ENCODE measurements at regions not wholly inside any gene's neighbourhood (a gene's known extent, or its start where the extent isn't known, plus 50 kb on each side); places are given as distances from the start of the nearest gene placed in this dataset.

DNA sequence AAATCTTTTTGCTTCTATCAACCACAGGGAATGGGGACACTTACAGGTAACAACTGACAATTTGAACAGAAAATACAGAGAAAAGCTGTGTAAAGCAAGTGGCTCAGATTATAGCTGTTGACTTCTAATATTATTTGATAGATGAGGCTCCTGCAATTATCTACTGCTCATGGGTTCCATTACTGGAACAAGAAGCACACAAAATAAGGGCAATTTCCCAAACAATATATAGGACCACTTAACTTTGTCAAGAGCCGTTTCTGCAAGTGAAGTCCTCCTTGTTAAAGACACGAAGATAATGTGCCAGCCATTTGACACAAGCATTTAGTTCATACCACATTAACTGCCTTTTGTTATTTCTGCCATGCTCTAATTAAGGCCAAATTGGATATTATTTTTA, 315.5 kb upstream of the ARID1B start:
- DNase-seq (ENCODE audit: low spot score) (no peak), ATAC-seq (ENCODE audit: low read depth) (no peak)
- TF ChIP-seq, protein P1, sequence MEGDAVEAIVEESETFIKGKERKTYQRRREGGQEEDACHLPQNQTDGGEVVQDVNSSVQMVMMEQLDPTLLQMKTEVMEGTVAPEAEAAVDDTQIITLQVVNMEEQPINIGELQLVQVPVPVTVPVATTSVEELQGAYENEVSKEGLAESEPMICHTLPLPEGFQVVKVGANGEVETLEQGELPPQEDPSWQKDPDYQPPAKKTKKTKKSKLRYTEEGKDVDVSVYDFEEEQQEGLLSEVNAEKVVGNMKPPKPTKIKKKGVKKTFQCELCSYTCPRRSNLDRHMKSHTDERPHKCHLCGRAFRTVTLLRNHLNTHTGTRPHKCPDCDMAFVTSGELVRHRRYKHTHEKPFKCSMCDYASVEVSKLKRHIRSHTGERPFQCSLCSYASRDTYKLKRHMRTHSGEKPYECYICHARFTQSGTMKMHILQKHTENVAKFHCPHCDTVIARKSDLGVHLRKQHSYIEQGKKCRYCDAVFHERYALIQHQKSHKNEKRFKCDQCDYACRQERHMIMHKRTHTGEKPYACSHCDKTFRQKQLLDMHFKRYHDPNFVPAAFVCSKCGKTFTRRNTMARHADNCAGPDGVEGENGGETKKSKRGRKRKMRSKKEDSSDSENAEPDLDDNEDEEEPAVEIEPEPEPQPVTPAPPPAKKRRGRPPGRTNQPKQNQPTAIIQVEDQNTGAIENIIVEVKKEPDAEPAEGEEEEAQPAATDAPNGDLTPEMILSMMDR (IDR thresholded peaks at IDR 0.05; ENCODE audit: poor library complexity, severe bottlenecking) = no peak
- H3K27ac ChIP-seq (ENCODE audit: poor library complexity, severe bottlenecking) = no peak overlapping the region
- no peaks in the 10 kb centered on the region for H3K4me1 ChIP-seq (ENCODE audit: insufficient read depth, poor library complexity, severe bottlenecking)
- no peaks in the 10 kb centered on the region for H3K36me3 ChIP-seq (ENCODE audit: low read depth)
- no peak overlapping the region for H3K4me3 ChIP-seq (ENCODE audit: severe bottlenecking)
- H3K27me3 ChIP-seq (ENCODE audit: insufficient read depth, poor library complexity, severe bottlenecking) = peaks cover 30% of the 10 kb centered on the region
- H3K9me3 ChIP-seq (ENCODE audit: severe bottlenecking) = no peaks in the 10 kb centered on the region

DNA sequence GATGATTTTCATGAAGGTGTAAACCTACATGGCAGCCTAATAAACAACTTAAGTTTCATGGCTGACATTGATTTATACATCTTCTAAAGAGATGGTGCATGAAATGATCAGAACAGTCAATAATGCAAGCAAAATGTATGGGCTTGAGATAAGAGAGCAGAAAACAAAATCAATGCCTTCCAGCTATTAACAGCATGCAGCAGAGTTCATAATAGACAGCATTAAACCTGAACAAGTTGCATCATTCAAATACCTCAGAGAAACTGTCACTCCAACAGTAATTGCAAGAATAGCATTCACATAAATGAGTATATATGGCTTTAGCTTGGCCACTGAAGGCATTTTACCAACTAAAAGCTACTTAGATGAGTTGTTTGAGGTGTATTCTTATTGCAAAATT, 319.6 kb upstream of the ARID1B start:
- no peaks in the 10 kb centered on the region for H3K4me1 ChIP-seq (ENCODE audit: insufficient read depth, poor library complexity, severe bottlenecking)
- TF ChIP-seq, protein P1 (IDR thresholded peaks at IDR 0.05; ENCODE audit: poor library complexity, severe bottlenecking) = no peak
- DNase-seq (ENCODE audit: low spot score) (no peak), ATAC-seq (ENCODE audit: low read depth) (no peak)
- H3K27me3 ChIP-seq (ENCODE audit: insufficient read depth, poor library complexity, severe bottlenecking) = peaks cover 24% of the 10 kb centered on the region
- no peak overlapping the region for H3K4me3 ChIP-seq (ENCODE audit: severe bottlenecking)
- H3K27ac ChIP-seq (ENCODE audit: poor library complexity, severe bottlenecking) = no peak overlapping the region
- H3K36me3 ChIP-seq (ENCODE audit: low read depth) = no peaks in the 10 kb centered on the region
- H3K9me3 ChIP-seq (ENCODE audit: severe bottlenecking) = no peaks in the 10 kb centered on the region

DNA sequence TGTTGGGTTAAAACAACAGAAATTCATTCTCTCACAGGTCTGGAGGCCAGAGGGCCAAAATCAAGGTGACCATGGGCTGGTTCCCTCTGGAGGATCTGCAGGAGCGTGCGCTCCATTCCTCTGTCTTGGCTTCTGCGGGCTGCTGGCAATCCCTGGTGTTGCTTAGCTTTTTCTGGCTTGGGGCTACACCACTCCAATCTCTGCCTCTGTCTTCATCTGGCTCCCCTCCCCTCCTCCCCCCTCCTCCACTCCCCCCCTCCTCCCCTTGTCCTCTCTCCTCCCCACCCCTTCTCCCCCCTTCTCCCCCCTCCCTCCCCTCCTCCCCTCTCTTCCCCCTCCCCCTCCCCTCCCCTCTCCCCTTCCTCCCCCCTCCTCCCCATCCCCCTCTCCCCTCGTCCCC, 321.3 kb upstream of the ARID1B start:
- Histone ChIP-seq H3K9me3 (ENCODE audit: severe bottlenecking) (no peaks in the 10 kb centered on the region), H3K4me3 (ENCODE audit: severe bottlenecking) (no peak overlapping the region), H3K4me1 (ENCODE audit: insufficient read depth, poor library complexity, severe bottlenecking) (no peaks in the 10 kb centered on the region), H3K27me3 (ENCODE audit: insufficient read depth, poor library complexity, severe bottlenecking) (peaks cover 11% of the 10 kb centered on the region), H3K36me3 (ENCODE audit: low read depth) (no peaks in the 10 kb centered on the region), H3K27ac (ENCODE audit: poor library complexity, severe bottlenecking) (no peak overlapping the region)
- ATAC-seq (ENCODE audit: low read depth) (no peak), DNase-seq (ENCODE audit: low spot score) (no peak)
- TF ChIP-seq, protein P1 (IDR thresholded peaks at IDR 0.05; ENCODE audit: poor library complexity, severe bottlenecking) = no peak

DNA sequence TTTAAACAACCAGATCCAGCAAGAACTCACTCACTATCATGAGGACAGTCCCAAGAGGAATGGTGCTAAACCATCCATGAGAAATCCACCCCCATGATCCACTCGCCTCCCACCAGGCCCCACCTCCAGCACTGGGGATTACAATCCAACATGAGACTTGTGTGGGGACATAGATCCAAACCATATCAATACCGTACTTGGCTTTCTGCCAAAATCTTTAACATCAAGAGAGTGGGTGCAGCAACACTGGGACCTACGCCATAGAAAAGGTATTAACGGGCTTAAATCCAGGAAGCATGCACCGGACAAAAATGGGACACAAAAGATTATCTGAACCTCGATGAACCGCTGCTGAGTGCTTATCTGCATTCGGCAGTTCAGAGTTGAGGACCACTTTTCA, 322.3 kb upstream of the ARID1B start:
- Histone ChIP-seq H3K4me1 (ENCODE audit: insufficient read depth, poor library complexity, severe bottlenecking) (no peaks in the 10 kb centered on the region), H3K27ac (ENCODE audit: poor library complexity, severe bottlenecking) (no peak overlapping the region), H3K4me3 (ENCODE audit: severe bottlenecking) (no peak overlapping the region), H3K27me3 (ENCODE audit: insufficient read depth, poor library complexity, severe bottlenecking) (peaks cover 5% of the 10 kb centered on the region), H3K36me3 (ENCODE audit: low read depth) (no peaks in the 10 kb centered on the region), H3K9me3 (ENCODE audit: severe bottlenecking) (no peaks in the 10 kb centered on the region)
- DNase-seq (ENCODE audit: low spot score) = no peak
- TF ChIP-seq, protein P1 (IDR thresholded peaks at IDR 0.05; ENCODE audit: poor library complexity, severe bottlenecking) = no peak
- ATAC-seq (ENCODE audit: low read depth) = no peak

DNA sequence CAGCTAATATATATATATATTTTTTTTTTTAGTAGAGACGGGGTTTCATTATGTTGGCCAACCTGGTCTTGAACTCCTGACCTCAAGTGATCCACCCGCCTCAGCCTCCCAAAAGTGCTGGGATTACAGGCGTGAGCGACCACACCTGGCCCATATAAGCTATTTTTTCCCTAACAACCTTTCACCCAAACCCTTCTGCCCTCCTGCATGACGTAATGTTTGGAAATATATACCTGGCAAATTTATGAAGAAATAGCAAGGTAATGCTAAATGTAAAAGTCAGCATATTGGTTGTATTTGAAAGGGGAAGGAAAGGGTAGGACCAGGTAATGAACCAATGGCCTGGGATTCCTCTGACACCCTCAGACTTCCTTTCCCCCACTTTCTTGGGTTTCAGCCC, 325.5 kb upstream of the ARID1B start:
- H3K9me3 ChIP-seq (ENCODE audit: severe bottlenecking) = no peaks in the 10 kb centered on the region
- H3K27me3 ChIP-seq (ENCODE audit: insufficient read depth, poor library complexity, severe bottlenecking) = no peaks in the 10 kb centered on the region
- no peak overlapping the region for H3K27ac ChIP-seq (ENCODE audit: poor library complexity, severe bottlenecking)
- DNase-seq (ENCODE audit: low spot score) = no peak
- no peak overlapping the region for H3K4me3 ChIP-seq (ENCODE audit: severe bottlenecking)
- no peaks in the 10 kb centered on the region for H3K4me1 ChIP-seq (ENCODE audit: insufficient read depth, poor library complexity, severe bottlenecking)
- ATAC-seq (ENCODE audit: low read depth) = no peak
- no peaks in the 10 kb centered on the region for H3K36me3 ChIP-seq (ENCODE audit: low read depth)
- TF ChIP-seq, protein P1 (IDR thresholded peaks at IDR 0.05; ENCODE audit: poor library complexity, severe bottlenecking) = no peak

Data from RWPE2 (cell line).